K562 (cell line): ENCODE measurements at regions not wholly inside any gene's neighbourhood (a gene's known extent, or its start where the extent isn't known, plus 50 kb on each side); places are given as distances from the start of the nearest gene placed in this dataset.

Source experiments
- ATAC-seq: fragments of 200-7000 bp; cut with Tn5 transposase; 3 replicates; pipeline ENCODE4 v1.9.1; 2020; ENCODE audit warnings: moderate library complexity
- BruUV-seq: library from RNA; stranded (reverse); fragments of 400-500 nt; replicated peaks from 2 replicates; lab custom pipeline; 2021; lab: Mats Ljungman, UMichigan
- CTCF ChIA-PET: fragments of 300-600 bp; formaldehyde crosslinking; extraction: SDS; loops from one replicate; lab custom pipeline; 2021; ENCODE audit warnings: low intra/inter-chr PET ratio; lab: Yijun Ruan, JAX
- POLR2A ChIA-PET: fragments of 300-600, 350-650 bp; sonication (Branson Sonifier 250); formaldehyde crosslinking; extraction: SDS; loops from one replicate; lab custom pipeline; 2021; ENCODE audit warnings: antibody characterized with exemption, inconsistent platforms; lab: Yijun Ruan, JAX
- DNase-seq, 4 experiments: peaks; one replicate each; pipeline versions ENCODE4 v3.0.0 to v3.0.0-alpha.2; 2011 to 2018; ENCODE audit warnings: low spot score in 3 of 4, mixed read lengths in 3 of 4; ENCODE audit errors: extremely low read depth in 1 of 4
- FAIRE-seq: peaks from 2 replicates; lab custom pipeline; 2011; peaks lifted over from hg19 to GRCh38; lab: Jason Lieb, UNC
- H2AFZ ChIP-seq: 2 replicates; pipeline ENCODE4 v1.6.0; 2011; ENCODE audit warnings: low read depth, low read length, control low read depth, inconsistent platforms
- H3K27ac ChIP-seq: fragments of 200-600 bp; 3 replicates; pipeline ENCODE4 v1.8.0; 2011; ENCODE audit warnings: low read depth, mild to moderate bottlenecking, control low read depth, inconsistent platforms, low read length, moderate library complexity, mixed read lengths; ENCODE audit errors: extremely low read depth
- H3K27me3 ChIP-seq, 2 experiments: fragments of 300-600 bp in 1 of 2; 2 replicates in 1 of 2; 3 replicates in 1 of 2; pipeline versions ENCODE4 v1.6.0 to v1.8.0; 2011; ENCODE audit warnings: inconsistent platforms in 2 of 2, low read length in 2 of 2, mild to moderate bottlenecking in 1 of 2, mixed read lengths in 1 of 2, moderate library complexity in 1 of 2; ENCODE audit not compliant: control insufficient read depth in 2 of 2, insufficient read depth in 2 of 2
- H3K36me3 ChIP-seq: fragments of 300-600 bp; 3 replicates; pipeline ENCODE4 v1.8.0; 2011; ENCODE audit warnings: mild to moderate bottlenecking, low read length, inconsistent platforms; ENCODE audit not compliant: control insufficient read depth, insufficient read depth
- H3K4me1 ChIP-seq, 2 experiments: fragments of 200-600 bp in 1 of 2; replicated peaks in 1 of 2; 2 replicates in 1 of 2; 3 replicates in 1 of 2; pipeline versions ENCODE4 v1.5.1 to v1.8.0; 2011; ENCODE audit warnings: inconsistent platforms in 2 of 2, low read length in 2 of 2, mild to moderate bottlenecking in 1 of 2, mixed read lengths in 1 of 2, moderate library complexity in 1 of 2; ENCODE audit not compliant: control insufficient read depth in 2 of 2, insufficient read depth in 2 of 2
- H3K4me2 ChIP-seq: 2 replicates; pipeline ENCODE4 v1.6.1; 2011; ENCODE audit warnings: low read length, control low read depth, inconsistent platforms, mixed read lengths; ENCODE audit not compliant: insufficient read depth
- H3K4me3 ChIP-seq: fragments of 200-600 bp; sonication (generic), shearing (Covaris generic); 2 replicates; pipeline ENCODE4 v1.5.1; 2016; ENCODE audit warnings: control low read depth, inconsistent platforms
- H3K79me2 ChIP-seq: fragments of 200-600 bp; 3 replicates; pipeline ENCODE4 v1.8.0; 2011; ENCODE audit warnings: low read length, inconsistent platforms; ENCODE audit not compliant: control insufficient read depth, insufficient read depth
- H3K9ac ChIP-seq, 2 experiments: 2 replicates each; pipeline versions ENCODE4 v1.6.0 to v1.6.1; 2011; ENCODE audit warnings: low read depth in 2 of 2, low read length in 2 of 2, control low read depth in 1 of 2, inconsistent platforms in 1 of 2, mild to moderate bottlenecking in 1 of 2, mixed read lengths in 1 of 2; ENCODE audit not compliant: insufficient read depth in 1 of 2
- H3K9me1 ChIP-seq: one replicate; pipeline ENCODE4 v1.6.0; 2011; ENCODE audit warnings: inconsistent platforms, mild to moderate bottlenecking, low read length, moderate library complexity; ENCODE audit not compliant: control insufficient read depth, insufficient read depth
- H3K9me3 ChIP-seq: replicated peaks from 2 replicates; pipeline ENCODE4 v1.5.1; 2011; ENCODE audit warnings: low read depth, low read length, inconsistent platforms; ENCODE audit not compliant: control insufficient read depth, insufficient read depth
- H4K20me1 ChIP-seq: replicated peaks from 2 replicates; pipeline ENCODE4 v1.6.1; 2011; ENCODE audit warnings: low read length, inconsistent platforms, mixed read lengths; ENCODE audit not compliant: control insufficient read depth, insufficient read depth
- CTCFL ChIP-seq: IDR thresholded peaks from 2 replicates; pipeline ENCODE4 v1.6.1; 2011; ENCODE audit warnings: borderline replicate concordance, low read depth, mild to moderate bottlenecking, moderate library complexity, low read length; ENCODE audit not compliant: insufficient read depth, poor library complexity, severe bottlenecking
- DIDO1 ChIP-seq: fragments of 450-650 bp; IDR thresholded peaks from 2 replicates; pipeline ENCODE4 v1.6.1; 2016; ENCODE audit warnings: low read depth, missing biosample characterization, missing genetic modification characterization
- DMBX1 ChIP-seq: fragments of 250-450 bp; sonication (Bioruptor Pico); IDR thresholded peaks from 2 replicates; pipeline ENCODE4 v1.8.0; 2022; ENCODE audit warnings: inconsistent platforms, mild to moderate bottlenecking, moderate library complexity, borderline replicate concordance
- NFE2 ChIP-seq: IDR thresholded peaks from 2 replicates; pipeline ENCODE4 v1.6.1; 2014; ENCODE audit warnings: antibody characterized with exemption, low read depth
- NFXL1 ChIP-seq: fragments of 450-650 bp; formaldehyde crosslinking; IDR thresholded peaks from 2 replicates; pipeline ENCODE4 v1.4.0; 2021; ENCODE audit warnings: mild to moderate bottlenecking
- RBM25 ChIP-seq: fragments of 200-400 bp; formaldehyde crosslinking; IDR thresholded peaks from 2 replicates; pipeline ENCODE4 v1.6.1; 2018; ENCODE audit warnings: low read length, low read depth, moderate library complexity; ENCODE audit not compliant: severe bottlenecking
- YY1 ChIP-seq, 3 experiments: IDR thresholded peaks; 2 replicates each; pipeline ENCODE4 v1.6.1; 2011; ENCODE audit warnings: low read length in 2 of 3, mild to moderate bottlenecking in 2 of 3, moderate library complexity in 2 of 3, borderline replicate concordance in 1 of 3, control low read depth in 1 of 3, low read depth in 1 of 3; ENCODE audit not compliant: insufficient read depth in 3 of 3, insufficient replicate concordance in 2 of 3, control insufficient read depth in 1 of 3, insufficient read length in 1 of 3; ENCODE audit errors: extremely low read depth in 1 of 3
- ZNF124 ChIP-seq: sonication (generic); formaldehyde crosslinking; IDR thresholded peaks from 2 replicates; pipeline ENCODE4 v1.8.1; 2022; ENCODE audit warnings: missing genetic modification reagents
- ZNF24 ChIP-seq: fragments of 450-650 bp; IDR thresholded peaks from 2 replicates; pipeline ENCODE4 v1.6.1; 2016
- ZNF407 ChIP-seq: fragments of 450-650 bp; IDR thresholded peaks from 2 replicates; pipeline ENCODE4 v1.6.1; 2016; ENCODE audit warnings: low read depth
- ZNF780A ChIP-seq: fragments of 250-450 bp; sonication (Bioruptor Pico); IDR thresholded peaks from 2 replicates; pipeline ENCODE4 v1.5.0; 2021; ENCODE audit warnings: mild to moderate bottlenecking
- WGBS: fragments of 100-300 bp; shearing (Covaris generic); methylation state at CpG from one replicate; pipeline ENCODE4 v1.1.6; 2016; ENCODE audit warnings: low coverage, mixed read lengths; ENCODE audit not compliant: insufficient coverage; ENCODE audit errors: missing lambda C conversion rate; 5-methylcytosine and 5-hydroxymethylcytosine counted together
- in situ Hi-C: fragments of 300-500 bp; cut with MboI; formaldehyde crosslinking; loops from 4 replicates; pipeline ENCODE4 v1.15.0; 2018; ENCODE audit warnings: inconsistent platforms, mixed read lengths
- intact Hi-C: fragments of 100-400 bp; cut with micrococcal nuclease; formaldehyde crosslinking; loops from 2 replicates; pipeline ENCODE4 v1.14.2; 2022

- Histone ChIP-seq H3K4me2 (no peak overlapping the region), H3K36me3 (no peaks in the 10 kb centered on the region), H3K27me3 (no peaks in the 10 kb centered on the region), H3K27ac (no peak overlapping the region), H3K9me1 (no peaks in the 10 kb centered on the region), H3K4me1 (no peaks in the 10 kb centered on the region), H3K9ac (no peak overlapping the region), H3K9me3 (no peaks in the 10 kb centered on the region), H3K79me2 (no peaks in the 10 kb centered on the region), H3K4me3 (no peak overlapping the region), H2AFZ (no peak overlapping the region), H4K20me1 (no peaks in the 10 kb centered on the region)
- FAIRE-seq (no peak), DNase-seq (no peak), ATAC-seq (no peak)
- POLR2A ChIA-PET: no interaction called here
- WGBS: 0% methylated on average over 2 of the region's 2 CpGs
- in situ Hi-C loops: no loop called here
- CTCF ChIA-PET: no interaction called here
- intact Hi-C loops: no loop called here
- BruUV-seq: no TSS peak
- TF ChIP-seq ZNF780A (CRISPR knock-in tag): no peak
- TF ChIP-seq NFXL1: no peak
- TF ChIP-seq DMBX1 (CRISPR knock-in tag): no peak
- no peak for TF ChIP-seq ZNF24
- TF ChIP-seq RBM25: no peak
- no peak for TF ChIP-seq ZNF407
- TF ChIP-seq ZNF124: no peak
- TF ChIP-seq CTCFL: no peak
- TF ChIP-seq DIDO1 (tag): no peak
- no peak for TF ChIP-seq NFE2
- no peak for TF ChIP-seq YY1 (IDR thresholded peaks at IDR 0.05; ENCODE audit: borderline replicate concordance in 1 of 3, control insufficient read depth in 1 of 3, extremely low read depth in 1 of 3, insufficient read depth in 3 of 3, insufficient read length in 1 of 3, insufficient replicate concordance in 2 of 3, low read depth in 1 of 3, low read length in 2 of 3)
Observed at GRCh38 chr11:42913731-42914130, 398.1 kb upstream of the API5 start.
